Keratinocyte (primary cell): ENCODE measurements at regions not wholly inside any gene's neighbourhood (a gene's known extent, or its start where the extent isn't known, plus 50 kb on each side); places are given as distances from the start of the nearest gene placed in this dataset.

Source experiments
- CTCF ChIP-seq, 3 experiments: IDR thresholded peaks in 1 of 3; conservative IDR thresholded peaks in 1 of 3; optimal IDR thresholded peaks in 1 of 3; 2 replicates in 2 of 3; 3 replicates in 1 of 3; pipeline versions ENCODE3 to v1.5.1; 2011; ENCODE audit warnings: low read length in 3 of 3, mild to moderate bottlenecking in 3 of 3, moderate library complexity in 2 of 3, control low read depth in 1 of 3, inconsistent platforms in 1 of 3; ENCODE audit not compliant: insufficient read depth in 2 of 3; ENCODE audit errors: extremely low read depth in 1 of 3
- EZH2 ChIP-seq: IDR thresholded peaks from one replicate; pipeline ENCODE4 v1.6.1; 2012; ENCODE audit warnings: inconsistent platforms, mild to moderate bottlenecking, low read length, moderate library complexity

DNA sequence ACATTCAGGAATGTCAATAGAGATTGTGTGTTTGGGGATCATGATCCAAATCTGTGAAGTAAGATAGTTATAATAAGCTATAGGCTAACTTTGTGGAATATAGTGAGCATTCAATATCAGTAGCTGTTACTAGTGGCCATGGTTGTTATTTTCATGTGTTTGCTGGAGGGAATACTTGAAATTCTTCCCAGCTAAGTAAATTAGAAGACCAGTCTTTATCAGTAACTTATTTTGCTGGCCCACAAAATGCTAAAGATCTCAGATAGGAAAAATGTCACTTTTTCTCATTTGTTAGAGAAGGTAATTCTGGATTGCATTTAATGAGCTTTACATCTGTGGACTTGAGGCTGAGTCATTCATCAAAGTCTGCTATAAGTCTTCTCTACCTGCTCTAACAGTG, 156.1 kb upstream of the LRRC7 start:
- TF ChIP-seq CTCF (optimal IDR thresholded peaks at IDR 0.05 in 1 of 3, IDR thresholded peaks at IDR 0.05 in 1 of 3, conservative IDR thresholded peaks at IDR 0.05 in 1 of 3; ENCODE audit: extremely low read depth in 1 of 3, insufficient read depth in 2 of 3, low read length in 3 of 3) = no peak
- TF ChIP-seq EZH2 = no peak
